K562 (cell line): ENCODE measurements at regions not wholly inside any gene's neighbourhood (a gene's known extent, or its start where the extent isn't known, plus 50 kb on each side); places are given as distances from the start of the nearest gene placed in this dataset.

Experiments used
- ASH1L ChIP-seq: fragments of 450-650 bp; IDR thresholded peaks from 2 replicates; pipeline ENCODE4 v1.6.1; 2018; ENCODE audit warnings: borderline replicate concordance, mild to moderate bottlenecking, low read depth; ENCODE audit not compliant: partially characterized antibody
- BRF1 ChIP-seq: IDR thresholded peaks from 3 replicates; pipeline ENCODE4 v1.6.1; 2011; ENCODE audit warnings: borderline replicate concordance, mild to moderate bottlenecking; ENCODE audit not compliant: insufficient read length; ENCODE audit errors: extremely low read depth
- COPS2 ChIP-seq: fragments of 450-650 bp; conservative IDR thresholded peaks from 2 replicates; pipeline ENCODE4 v1.6.1; 2016; ENCODE audit warnings: mild to moderate bottlenecking, moderate library complexity
- E2F1 ChIP-seq: sonication (generic); formaldehyde crosslinking; IDR thresholded peaks from 2 replicates; pipeline ENCODE4 v1.8.1; 2023; ENCODE audit warnings: mild to moderate bottlenecking, missing genetic modification reagents, moderate library complexity
- GTF2A2 ChIP-seq: IDR thresholded peaks from 2 replicates; pipeline ENCODE4 v1.6.1; 2016; ENCODE audit warnings: mild to moderate bottlenecking, missing genetic modification characterization, missing compliant biosample characterization
- NCOA6 ChIP-seq: fragments of 450-650 bp; IDR thresholded peaks from 2 replicates; pipeline ENCODE4 v1.6.1; 2017; ENCODE audit warnings: mild to moderate bottlenecking
- SRSF3 ChIP-seq: fragments of 200-400 bp; formaldehyde crosslinking; IDR thresholded peaks from 2 replicates; pipeline ENCODE4 v1.6.1; 2016; ENCODE audit warnings: mild to moderate bottlenecking, low read length, moderate library complexity; ENCODE audit not compliant: insufficient read depth
- TCFL5 ChIP-seq: fragments of 250-450 bp; sonication (Bioruptor Pico); conservative IDR thresholded peaks from 2 replicates; pipeline ENCODE4 v1.6.1; 2021; ENCODE audit warnings: mild to moderate bottlenecking, moderate library complexity, matching md5 sums
- TF ChIP-seq, protein P1 (sequence below): fragments of 450-650 bp; IDR thresholded peaks from 2 replicates; pipeline ENCODE4 v1.6.1; 2016
- TF ChIP-seq, protein P2 (sequence below): fragments of 250-450 bp; sonication (Bioruptor Pico); IDR thresholded peaks from 2 replicates; pipeline ENCODE4 v1.4.0; 2020; ENCODE audit warnings: mild to moderate bottlenecking, moderate library complexity
- TF ChIP-seq, protein P3 (sequence below), 2 experiments: fragments of 450-650 bp; IDR thresholded peaks; 2 replicates each; pipeline ENCODE4 v1.6.1; 2016; ENCODE audit warnings: mild to moderate bottlenecking in 2 of 2, borderline replicate concordance in 1 of 2, low read depth in 1 of 2, moderate library complexity in 1 of 2
- TF ChIP-seq, protein P4 (sequence below): sonication (generic); formaldehyde crosslinking; IDR thresholded peaks from 2 replicates; pipeline ENCODE4 v1.9.0; 2022; ENCODE audit warnings: mild to moderate bottlenecking, missing genetic modification reagents

- TF ChIP-seq E2F1, result no peak
- no peak for TF ChIP-seq GTF2A2 (tag)
- TF ChIP-seq, protein P1, sequence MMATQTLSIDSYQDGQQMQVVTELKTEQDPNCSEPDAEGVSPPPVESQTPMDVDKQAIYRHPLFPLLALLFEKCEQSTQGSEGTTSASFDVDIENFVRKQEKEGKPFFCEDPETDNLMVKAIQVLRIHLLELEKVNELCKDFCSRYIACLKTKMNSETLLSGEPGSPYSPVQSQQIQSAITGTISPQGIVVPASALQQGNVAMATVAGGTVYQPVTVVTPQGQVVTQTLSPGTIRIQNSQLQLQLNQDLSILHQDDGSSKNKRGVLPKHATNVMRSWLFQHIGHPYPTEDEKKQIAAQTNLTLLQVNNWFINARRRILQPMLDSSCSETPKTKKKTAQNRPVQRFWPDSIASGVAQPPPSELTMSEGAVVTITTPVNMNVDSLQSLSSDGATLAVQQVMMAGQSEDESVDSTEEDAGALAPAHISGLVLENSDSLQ, result no peak
- TF ChIP-seq TCFL5 (CRISPR knock-in tag), result no peak
- TF ChIP-seq, protein P2, sequence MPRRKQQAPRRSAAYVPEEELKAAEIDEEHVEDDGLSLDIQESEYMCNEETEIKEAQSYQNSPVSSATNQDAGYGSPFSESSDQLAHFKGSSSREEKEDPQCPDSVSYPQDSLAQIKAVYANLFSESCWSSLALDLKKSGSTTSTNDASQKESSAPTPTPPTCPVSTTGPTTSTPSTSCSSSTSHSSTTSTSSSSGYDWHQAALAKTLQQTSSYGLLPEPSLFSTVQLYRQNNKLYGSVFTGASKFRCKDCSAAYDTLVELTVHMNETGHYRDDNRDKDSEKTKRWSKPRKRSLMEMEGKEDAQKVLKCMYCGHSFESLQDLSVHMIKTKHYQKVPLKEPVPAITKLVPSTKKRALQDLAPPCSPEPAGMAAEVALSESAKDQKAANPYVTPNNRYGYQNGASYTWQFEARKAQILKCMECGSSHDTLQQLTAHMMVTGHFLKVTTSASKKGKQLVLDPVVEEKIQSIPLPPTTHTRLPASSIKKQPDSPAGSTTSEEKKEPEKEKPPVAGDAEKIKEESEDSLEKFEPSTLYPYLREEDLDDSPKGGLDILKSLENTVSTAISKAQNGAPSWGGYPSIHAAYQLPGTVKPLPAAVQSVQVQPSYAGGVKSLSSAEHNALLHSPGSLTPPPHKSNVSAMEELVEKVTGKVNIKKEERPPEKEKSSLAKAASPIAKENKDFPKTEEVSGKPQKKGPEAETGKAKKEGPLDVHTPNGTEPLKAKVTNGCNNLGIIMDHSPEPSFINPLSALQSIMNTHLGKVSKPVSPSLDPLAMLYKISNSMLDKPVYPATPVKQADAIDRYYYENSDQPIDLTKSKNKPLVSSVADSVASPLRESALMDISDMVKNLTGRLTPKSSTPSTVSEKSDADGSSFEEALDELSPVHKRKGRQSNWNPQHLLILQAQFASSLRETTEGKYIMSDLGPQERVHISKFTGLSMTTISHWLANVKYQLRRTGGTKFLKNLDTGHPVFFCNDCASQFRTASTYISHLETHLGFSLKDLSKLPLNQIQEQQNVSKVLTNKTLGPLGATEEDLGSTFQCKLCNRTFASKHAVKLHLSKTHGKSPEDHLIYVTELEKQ (CRISPR knock-in tag), result no peak
- TF ChIP-seq NCOA6, result no peak
- no peak for TF ChIP-seq COPS2
- TF ChIP-seq BRF1, result no peak
- TF ChIP-seq SRSF3, result no peak
- TF ChIP-seq, protein P3, sequence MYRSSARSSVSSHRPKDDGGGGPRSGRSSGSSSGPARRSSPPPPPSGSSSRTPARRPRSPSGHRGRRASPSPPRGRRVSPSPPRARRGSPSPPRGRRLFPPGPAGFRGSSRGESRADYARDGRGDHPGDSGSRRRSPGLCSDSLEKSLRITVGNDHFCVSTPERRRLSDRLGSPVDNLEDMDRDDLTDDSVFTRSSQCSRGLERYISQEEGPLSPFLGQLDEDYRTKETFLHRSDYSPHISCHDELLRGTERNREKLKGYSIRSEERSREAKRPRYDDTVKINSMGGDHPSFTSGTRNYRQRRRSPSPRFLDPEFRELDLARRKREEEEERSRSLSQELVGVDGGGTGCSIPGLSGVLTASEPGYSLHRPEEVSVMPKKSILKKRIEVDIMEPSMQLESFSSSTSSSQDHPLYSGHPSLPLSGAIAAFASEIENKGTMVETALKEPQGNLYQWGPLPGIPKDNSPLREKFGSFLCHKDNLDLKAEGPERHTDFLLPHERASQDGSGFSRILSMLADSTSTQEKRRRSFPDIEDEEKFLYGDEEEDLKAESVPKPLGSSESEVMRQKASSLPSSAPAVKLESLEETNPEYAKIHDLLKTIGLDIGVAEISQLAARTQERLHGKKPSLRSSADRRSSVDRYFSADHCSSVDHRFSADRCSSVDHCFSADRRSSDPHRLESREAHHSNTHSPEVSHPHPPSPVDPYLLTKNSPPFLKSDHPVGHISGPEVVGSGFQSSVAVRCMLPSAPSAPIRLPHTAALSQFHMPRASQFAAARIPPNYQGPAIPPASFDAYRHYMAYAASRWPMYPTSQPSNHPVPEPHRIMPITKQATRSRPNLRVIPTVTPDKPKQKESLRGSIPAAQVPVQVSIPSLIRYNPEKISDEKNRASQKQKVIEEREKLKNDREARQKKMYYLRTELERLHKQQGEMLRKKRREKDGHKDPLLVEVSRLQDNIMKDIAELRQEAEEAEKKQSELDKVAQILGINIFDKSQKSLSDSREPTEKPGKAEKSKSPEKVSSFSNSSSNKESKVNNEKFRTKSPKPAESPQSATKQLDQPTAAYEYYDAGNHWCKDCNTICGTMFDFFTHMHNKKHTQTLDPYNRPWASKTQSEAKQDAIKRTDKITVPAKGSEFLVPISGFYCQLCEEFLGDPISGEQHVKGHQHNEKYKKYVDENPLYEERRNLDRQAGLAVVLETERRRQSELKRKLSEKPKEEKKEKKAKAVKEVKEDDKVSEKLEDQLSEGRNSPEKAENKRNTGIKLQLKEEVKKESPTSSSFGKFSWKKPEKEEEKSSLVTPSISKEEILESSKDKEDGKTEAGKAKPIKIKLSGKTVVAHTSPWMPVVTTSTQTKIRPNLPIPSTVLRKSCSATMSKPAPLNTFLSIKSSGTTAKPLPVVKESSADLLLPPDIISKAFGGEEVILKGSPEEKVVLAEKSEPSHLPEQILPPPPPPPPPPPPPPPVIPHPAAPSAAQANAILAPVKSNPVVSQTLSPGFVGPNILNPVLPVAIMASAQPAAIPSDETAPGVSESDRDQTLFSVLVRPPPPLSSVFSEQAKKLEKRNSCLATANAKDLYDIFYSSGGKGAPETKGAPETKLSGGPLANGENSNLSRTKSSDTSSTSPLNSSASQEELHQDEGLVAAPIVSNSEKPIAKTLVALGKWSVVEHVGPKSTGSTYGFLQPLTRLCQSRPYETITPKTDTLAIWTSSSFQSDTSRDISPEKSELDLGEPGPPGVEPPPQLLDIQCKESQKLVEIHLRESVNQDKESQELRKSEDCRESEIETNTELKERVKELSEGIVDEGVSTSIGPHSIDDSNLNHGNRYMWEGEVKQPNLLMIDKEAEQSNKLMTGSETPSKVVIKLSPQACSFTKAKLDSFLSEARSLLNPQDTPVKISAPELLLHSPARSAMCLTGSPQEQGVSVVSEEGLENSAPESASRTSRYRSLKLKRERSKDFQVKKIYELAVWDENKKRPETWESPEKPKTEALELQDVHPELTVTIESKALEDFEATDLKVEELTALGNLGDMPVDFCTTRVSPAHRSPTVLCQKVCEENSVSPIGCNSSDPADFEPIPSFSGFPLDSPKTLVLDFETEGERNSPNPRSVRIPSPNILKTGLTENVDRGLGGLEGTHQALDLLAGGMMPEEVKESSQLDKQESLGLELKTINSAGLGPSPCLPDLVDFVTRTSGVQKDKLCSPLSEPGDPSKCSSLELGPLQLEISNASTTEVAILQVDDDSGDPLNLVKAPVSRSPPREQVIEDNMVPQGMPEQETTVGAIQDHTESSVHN (IDR thresholded peaks at IDR 0.05; ENCODE audit: borderline replicate concordance in 1 of 2, low read depth in 1 of 2), result no peak
- TF ChIP-seq, protein P4, sequence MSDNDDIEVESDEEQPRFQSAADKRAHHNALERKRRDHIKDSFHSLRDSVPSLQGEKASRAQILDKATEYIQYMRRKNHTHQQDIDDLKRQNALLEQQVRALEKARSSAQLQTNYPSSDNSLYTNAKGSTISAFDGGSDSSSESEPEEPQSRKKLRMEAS (CRISPR knock-in tag), result no peak
- TF ChIP-seq ASH1L, result no peak
Measured at GRCh38 chr6:20291764-20292580, 79.7 kb upstream of the MBOAT1 start (continued).
